ENCODE measurements at regions not wholly inside any gene's neighbourhood (a gene's known extent, or its start where the extent isn't known, plus 50 kb on each side); places are given as distances from the start of the nearest gene placed in this dataset.

DNA sequence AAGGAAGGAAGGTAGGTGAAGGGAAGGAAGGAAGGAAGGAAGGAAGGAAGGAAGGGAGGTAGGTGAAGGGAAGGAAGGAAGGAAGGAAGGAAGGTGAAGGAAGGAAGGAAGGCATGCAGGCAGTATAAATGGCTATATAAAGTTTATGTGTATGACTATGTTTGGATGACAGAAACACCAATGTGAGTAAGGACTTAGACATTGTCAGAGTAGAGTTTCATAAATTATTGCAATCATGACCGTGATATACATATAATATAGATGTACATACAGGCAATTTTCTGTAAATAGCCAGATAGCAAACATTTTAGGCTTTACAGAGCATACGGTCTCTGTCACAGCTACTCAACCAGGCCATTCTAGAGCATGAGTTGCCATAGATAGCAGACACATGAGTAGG lies 133.8 kb upstream of the AKR1E2 start:
- TF ChIP-seq DPF2 (IDR thresholded peaks at IDR 0.05) (no peak), HMG20A (CRISPR knock-in tag; conservative IDR thresholded peaks at IDR 0.05) (no peak), ARHGAP35 (IDR thresholded peaks at IDR 0.05; ENCODE audit: partially characterized antibody) (no peak), NR2F6 (CRISPR knock-in tag; IDR thresholded peaks at IDR 0.05) (no peak), CBFA2T2 (conservative IDR thresholded peaks at IDR 0.05) (no peak), HNRNPH1 (optimal IDR thresholded peaks at IDR 0.05; ENCODE audit: low read depth, low read length) (no peak), NBN (IDR thresholded peaks at IDR 0.05; ENCODE audit: low read depth) (no peak), RAD51 (IDR thresholded peaks at IDR 0.05; ENCODE audit: borderline replicate concordance, low read depth) (no peak), RFX1 (IDR thresholded peaks at IDR 0.05) (no peak), TCF7 (IDR thresholded peaks at IDR 0.05; ENCODE audit: borderline replicate concordance) (no peak), SNRNP70 (optimal IDR thresholded peaks at IDR 0.05; ENCODE audit: low read depth, low read length) (no peak)
- TF ChIP-seq, protein P1, sequence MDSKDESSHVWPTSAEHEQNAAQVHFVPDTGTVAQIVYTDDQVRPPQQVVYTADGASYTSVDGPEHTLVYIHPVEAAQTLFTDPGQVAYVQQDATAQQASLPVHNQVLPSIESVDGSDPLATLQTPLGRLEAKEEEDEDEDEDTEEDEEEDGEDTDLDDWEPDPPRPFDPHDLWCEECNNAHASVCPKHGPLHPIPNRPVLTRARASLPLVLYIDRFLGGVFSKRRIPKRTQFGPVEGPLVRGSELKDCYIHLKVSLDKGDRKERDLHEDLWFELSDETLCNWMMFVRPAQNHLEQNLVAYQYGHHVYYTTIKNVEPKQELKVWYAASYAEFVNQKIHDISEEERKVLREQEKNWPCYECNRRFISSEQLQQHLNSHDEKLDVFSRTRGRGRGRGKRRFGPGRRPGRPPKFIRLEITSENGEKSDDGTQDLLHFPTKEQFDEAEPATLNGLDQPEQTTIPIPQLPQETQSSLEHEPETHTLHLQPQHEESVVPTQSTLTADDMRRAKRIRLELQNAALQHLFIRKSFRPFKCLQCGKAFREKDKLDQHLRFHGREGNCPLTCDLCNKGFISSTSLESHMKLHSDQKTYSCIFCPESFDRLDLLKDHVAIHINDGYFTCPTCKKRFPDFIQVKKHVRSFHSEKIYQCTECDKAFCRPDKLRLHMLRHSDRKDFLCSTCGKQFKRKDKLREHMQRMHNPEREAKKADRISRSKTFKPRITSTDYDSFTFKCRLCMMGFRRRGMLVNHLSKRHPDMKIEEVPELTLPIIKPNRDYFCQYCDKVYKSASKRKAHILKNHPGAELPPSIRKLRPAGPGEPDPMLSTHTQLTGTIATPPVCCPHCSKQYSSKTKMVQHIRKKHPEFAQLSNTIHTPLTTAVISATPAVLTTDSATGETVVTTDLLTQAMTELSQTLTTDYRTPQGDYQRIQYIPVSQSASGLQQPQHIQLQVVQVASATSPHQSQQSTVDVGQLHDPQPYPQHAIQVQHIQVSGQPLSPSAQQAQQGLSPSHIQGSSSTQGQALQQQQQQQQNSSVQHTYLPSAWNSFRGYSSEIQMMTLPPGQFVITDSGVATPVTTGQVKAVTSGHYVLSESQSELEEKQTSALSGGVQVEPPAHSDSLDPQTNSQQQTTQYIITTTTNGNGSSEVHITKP (IDR thresholded peaks at IDR 0.05; ENCODE audit: partially characterized antibody), result no peak
- TF ChIP-seq, protein P2, sequence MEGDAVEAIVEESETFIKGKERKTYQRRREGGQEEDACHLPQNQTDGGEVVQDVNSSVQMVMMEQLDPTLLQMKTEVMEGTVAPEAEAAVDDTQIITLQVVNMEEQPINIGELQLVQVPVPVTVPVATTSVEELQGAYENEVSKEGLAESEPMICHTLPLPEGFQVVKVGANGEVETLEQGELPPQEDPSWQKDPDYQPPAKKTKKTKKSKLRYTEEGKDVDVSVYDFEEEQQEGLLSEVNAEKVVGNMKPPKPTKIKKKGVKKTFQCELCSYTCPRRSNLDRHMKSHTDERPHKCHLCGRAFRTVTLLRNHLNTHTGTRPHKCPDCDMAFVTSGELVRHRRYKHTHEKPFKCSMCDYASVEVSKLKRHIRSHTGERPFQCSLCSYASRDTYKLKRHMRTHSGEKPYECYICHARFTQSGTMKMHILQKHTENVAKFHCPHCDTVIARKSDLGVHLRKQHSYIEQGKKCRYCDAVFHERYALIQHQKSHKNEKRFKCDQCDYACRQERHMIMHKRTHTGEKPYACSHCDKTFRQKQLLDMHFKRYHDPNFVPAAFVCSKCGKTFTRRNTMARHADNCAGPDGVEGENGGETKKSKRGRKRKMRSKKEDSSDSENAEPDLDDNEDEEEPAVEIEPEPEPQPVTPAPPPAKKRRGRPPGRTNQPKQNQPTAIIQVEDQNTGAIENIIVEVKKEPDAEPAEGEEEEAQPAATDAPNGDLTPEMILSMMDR (IDR thresholded peaks at IDR 0.05 in 2 of 3, conservative IDR thresholded peaks at IDR 0.05 in 1 of 3; ENCODE audit: insufficient read depth in 2 of 3, low read depth in 1 of 3, low read length in 3 of 3), result no peak
- TF ChIP-seq, protein P3, sequence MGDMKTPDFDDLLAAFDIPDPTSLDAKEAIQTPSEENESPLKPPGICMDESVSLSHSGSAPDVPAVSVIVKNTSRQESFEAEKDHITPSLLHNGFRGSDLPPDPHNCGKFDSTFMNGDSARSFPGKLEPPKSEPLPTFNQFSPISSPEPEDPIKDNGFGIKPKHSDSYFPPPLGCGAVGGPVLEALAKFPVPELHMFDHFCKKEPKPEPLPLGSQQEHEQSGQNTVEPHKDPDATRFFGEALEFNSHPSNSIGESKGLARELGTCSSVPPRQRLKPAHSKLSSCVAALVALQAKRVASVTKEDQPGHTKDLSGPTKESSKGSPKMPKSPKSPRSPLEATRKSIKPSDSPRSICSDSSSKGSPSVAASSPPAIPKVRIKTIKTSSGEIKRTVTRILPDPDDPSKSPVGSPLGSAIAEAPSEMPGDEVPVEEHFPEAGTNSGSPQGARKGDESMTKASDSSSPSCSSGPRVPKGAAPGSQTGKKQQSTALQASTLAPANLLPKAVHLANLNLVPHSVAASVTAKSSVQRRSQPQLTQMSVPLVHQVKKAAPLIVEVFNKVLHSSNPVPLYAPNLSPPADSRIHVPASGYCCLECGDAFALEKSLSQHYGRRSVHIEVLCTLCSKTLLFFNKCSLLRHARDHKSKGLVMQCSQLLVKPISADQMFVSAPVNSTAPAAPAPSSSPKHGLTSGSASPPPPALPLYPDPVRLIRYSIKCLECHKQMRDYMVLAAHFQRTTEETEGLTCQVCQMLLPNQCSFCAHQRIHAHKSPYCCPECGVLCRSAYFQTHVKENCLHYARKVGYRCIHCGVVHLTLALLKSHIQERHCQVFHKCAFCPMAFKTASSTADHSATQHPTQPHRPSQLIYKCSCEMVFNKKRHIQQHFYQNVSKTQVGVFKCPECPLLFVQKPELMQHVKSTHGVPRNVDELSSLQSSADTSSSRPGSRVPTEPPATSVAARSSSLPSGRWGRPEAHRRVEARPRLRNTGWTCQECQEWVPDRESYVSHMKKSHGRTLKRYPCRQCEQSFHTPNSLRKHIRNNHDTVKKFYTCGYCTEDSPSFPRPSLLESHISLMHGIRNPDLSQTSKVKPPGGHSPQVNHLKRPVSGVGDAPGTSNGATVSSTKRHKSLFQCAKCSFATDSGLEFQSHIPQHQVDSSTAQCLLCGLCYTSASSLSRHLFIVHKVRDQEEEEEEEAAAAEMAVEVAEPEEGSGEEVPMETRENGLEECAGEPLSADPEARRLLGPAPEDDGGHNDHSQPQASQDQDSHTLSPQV (IDR thresholded peaks at IDR 0.05), result no peak

All from K562 (cell line).